Esophagus muscularis mucosa (tissue), 4 donors: ENCODE measurements at regions not wholly inside any gene's neighbourhood (a gene's known extent, or its start where the extent isn't known, plus 50 kb on each side); places are given as distances from the start of the nearest gene placed in this dataset.

Experiments
- DNase-seq: peaks from one replicate; pipeline ENCODE4 v3.0.0-alpha.2; 2017; ENCODE audit errors: extremely low spot score
- H3K27ac ChIP-seq, 4 donors: fragments of 200-600 bp; sonication (generic); replicated peaks in 1 of 4; 1 replicate in 3 of 4; 2 replicates in 1 of 4; pipeline ENCODE4 v1.5.1; 2016 to 2019; ENCODE audit warnings: mild to moderate bottlenecking in 1 of 4
- H3K27me3 ChIP-seq, 4 donors: fragments of 200-600 bp; sonication (generic); one replicate each; pipeline versions ENCODE4 v1.5.1 to v1.6.0; 2016 to 2019
- H3K36me3 ChIP-seq, 4 donors: fragments of 200-600 bp; sonication (generic); one replicate each; pipeline ENCODE4 v1.5.1; 2016 to 2019
- H3K4me1 ChIP-seq, 4 donors: fragments of 200-600 bp; sonication (generic); one replicate each; pipeline ENCODE4 v1.5.1; 2016 to 2019
- H3K4me3 ChIP-seq, 4 donors: fragments of 200-600 bp; sonication (generic); 1 replicate in 2 of 4; 2 replicates in 2 of 4; pipeline ENCODE4 v1.5.1; 2016 to 2019; ENCODE audit warnings: mild to moderate bottlenecking in 4 of 4, moderate library complexity in 1 of 4
- H3K9me3 ChIP-seq, 4 donors: fragments of 200-600 bp; sonication (generic); 1 replicate in 3 of 4; 2 replicates in 1 of 4; pipeline ENCODE4 v1.5.1; 2016 to 2019
- EP300 ChIP-seq: sonication (generic); formaldehyde crosslinking; IDR thresholded peaks from one replicate; pipeline ENCODE4 v1.6.1; 2017; ENCODE audit warnings: antibody characterized with exemption
- POLR2A ChIP-seq: fragments of 450-650 bp; IDR thresholded peaks from one replicate; pipeline ENCODE4 v1.6.1; 2017; ENCODE audit warnings: antibody characterized with exemption, moderate library complexity, mild to moderate bottlenecking, low read depth
- POLR2AphosphoS5 ChIP-seq, 2 donors: sonication (generic); formaldehyde crosslinking; IDR thresholded peaks; one replicate each; pipeline ENCODE4 v1.6.1; 2017; ENCODE audit warnings: antibody characterized with exemption in 2 of 2
- WGBS: methylation state at CpG from one replicate; pipeline ENCODE4 v1.1.5; 2018; 5-methylcytosine and 5-hydroxymethylcytosine counted together
- intact Hi-C: fragments of 100-400 bp; cut with DNase I; formaldehyde crosslinking; loops from one replicate; pipeline ENCODE4 v1.15.1; 2023
- TF ChIP-seq, protein P1 (sequence below), 3 experiments: fragments of 200-600 bp in 2 of 3; fragments of 450-650 bp in 1 of 3; sonication (generic) in 2 of 3; IDR thresholded peaks; one replicate each; pipeline ENCODE4 v1.5.1; 2017 to 2019; ENCODE audit warnings: antibody characterized with exemption in 3 of 3, mild to moderate bottlenecking in 2 of 3, moderate library complexity in 1 of 3

DNA sequence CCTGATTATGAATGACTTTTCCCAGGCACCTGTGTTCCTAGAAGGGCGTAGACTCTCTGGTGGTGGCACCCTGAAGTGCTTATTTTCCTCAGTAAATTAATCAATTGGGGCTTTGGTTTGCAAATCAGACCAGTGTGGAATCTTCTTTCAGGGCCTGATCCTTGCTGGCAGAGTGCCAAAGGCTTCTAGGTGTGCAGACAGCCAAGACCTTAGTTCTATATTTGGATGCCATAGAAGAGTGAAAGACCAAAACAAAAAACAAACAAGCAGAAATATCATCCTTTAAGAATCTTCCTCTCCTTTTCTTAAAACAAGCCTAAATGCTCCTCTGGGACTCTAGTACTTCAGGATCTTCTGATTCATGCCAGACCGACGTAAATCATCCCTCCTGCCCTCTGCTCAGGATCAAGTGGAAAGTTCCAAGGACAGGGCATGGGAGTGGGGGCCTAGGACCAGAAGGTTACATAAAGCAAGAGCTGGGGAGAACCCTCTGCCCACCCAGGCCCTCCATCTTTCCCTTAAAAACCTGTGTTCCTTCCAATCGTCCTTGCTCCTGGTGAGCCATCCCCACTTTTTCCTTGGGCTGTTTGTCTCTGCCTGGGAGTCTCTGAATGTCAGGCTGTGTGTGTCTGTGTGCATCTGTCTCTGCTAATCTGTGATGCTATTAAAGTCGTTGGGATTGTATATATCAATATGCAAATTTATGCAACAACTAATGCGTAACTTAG is 70.5 kb upstream of the MYLIP start:
- no peak for DNase-seq
- H3K27ac ChIP-seq, result no peak overlapping the region
- 79% methylated on average over 6 of the region's 6 CpGs for WGBS

DNA sequence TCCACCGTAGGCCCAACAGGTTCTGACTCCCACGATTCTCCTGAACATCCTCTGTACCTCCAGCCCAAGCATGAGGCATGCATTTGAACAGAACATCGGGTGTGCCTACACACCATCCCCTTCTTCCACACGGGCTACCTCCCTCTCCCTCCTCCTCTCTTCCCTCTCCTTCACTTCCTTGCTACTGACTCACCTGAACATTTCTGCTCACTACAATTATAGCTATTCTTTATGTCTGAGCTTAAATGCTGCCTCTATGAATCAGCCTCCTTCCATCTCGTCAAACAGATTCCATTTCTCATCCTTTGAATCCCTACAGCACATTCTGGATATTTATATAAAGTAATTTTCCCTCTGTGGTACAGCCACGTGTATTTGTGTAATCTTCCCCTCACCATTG is 71.4 kb upstream of the MYLIP start:
- no peak overlapping the region for H3K4me3 ChIP-seq
- H3K9me3 ChIP-seq, result no peaks in the 10 kb centered on the region
- H3K4me1 ChIP-seq, result no peaks in the 10 kb centered on the region
- H3K27me3 ChIP-seq, result no peaks in the 10 kb centered on the region
- intact Hi-C loops, result no loop called here
- WGBS, result 93% methylated on average over 6 of the region's 6 CpGs
- TF ChIP-seq, protein P1, sequence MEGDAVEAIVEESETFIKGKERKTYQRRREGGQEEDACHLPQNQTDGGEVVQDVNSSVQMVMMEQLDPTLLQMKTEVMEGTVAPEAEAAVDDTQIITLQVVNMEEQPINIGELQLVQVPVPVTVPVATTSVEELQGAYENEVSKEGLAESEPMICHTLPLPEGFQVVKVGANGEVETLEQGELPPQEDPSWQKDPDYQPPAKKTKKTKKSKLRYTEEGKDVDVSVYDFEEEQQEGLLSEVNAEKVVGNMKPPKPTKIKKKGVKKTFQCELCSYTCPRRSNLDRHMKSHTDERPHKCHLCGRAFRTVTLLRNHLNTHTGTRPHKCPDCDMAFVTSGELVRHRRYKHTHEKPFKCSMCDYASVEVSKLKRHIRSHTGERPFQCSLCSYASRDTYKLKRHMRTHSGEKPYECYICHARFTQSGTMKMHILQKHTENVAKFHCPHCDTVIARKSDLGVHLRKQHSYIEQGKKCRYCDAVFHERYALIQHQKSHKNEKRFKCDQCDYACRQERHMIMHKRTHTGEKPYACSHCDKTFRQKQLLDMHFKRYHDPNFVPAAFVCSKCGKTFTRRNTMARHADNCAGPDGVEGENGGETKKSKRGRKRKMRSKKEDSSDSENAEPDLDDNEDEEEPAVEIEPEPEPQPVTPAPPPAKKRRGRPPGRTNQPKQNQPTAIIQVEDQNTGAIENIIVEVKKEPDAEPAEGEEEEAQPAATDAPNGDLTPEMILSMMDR (IDR thresholded peaks at IDR 0.05), result no peak
- TF ChIP-seq POLR2AphosphoS5 (IDR thresholded peaks at IDR 0.05) (no peak), POLR2A (no peak), EP300 (no peak)
- no peaks in the 10 kb centered on the region for H3K36me3 ChIP-seq
- no peak overlapping the region for H3K27ac ChIP-seq
- no peak for DNase-seq

More for the DNA sequence above, 70.5 kb upstream of the MYLIP start:
- Histone ChIP-seq H3K9me3 (no peaks in the 10 kb centered on the region), H3K4me3 (no peak overlapping the region), H3K4me1 (no peaks in the 10 kb centered on the region), H3K27me3 (no peaks in the 10 kb centered on the region), H3K36me3 (no peaks in the 10 kb centered on the region)
- no peak for TF ChIP-seq EP300
- no peak for TF ChIP-seq POLR2AphosphoS5 (IDR thresholded peaks at IDR 0.05)
- TF ChIP-seq, protein P1 (IDR thresholded peaks at IDR 0.05), result no peak
- no peak for TF ChIP-seq POLR2A
- intact Hi-C loops, result no loop called here

- WGBS, result 96% methylated on average over 6 of the region's 6 CpGs
- Histone ChIP-seq H3K4me3 (no peak overlapping the region), H3K36me3 (no peaks in the 10 kb centered on the region), H3K4me1 (no peaks in the 10 kb centered on the region), H3K27ac (no peak overlapping the region), H3K9me3 (no peaks in the 10 kb centered on the region), H3K27me3 (no peaks in the 10 kb centered on the region)
- no peak for DNase-seq
- intact Hi-C loops, result no loop called here
- TF ChIP-seq EP300 (no peak), POLR2A (no peak), POLR2AphosphoS5 (IDR thresholded peaks at IDR 0.05) (no peak)
- TF ChIP-seq, protein P1 (IDR thresholded peaks at IDR 0.05), result no peak
These were observed 72.5 kb upstream of the MYLIP start for GRCh38 chr6:16056263-16056870.

DNA sequence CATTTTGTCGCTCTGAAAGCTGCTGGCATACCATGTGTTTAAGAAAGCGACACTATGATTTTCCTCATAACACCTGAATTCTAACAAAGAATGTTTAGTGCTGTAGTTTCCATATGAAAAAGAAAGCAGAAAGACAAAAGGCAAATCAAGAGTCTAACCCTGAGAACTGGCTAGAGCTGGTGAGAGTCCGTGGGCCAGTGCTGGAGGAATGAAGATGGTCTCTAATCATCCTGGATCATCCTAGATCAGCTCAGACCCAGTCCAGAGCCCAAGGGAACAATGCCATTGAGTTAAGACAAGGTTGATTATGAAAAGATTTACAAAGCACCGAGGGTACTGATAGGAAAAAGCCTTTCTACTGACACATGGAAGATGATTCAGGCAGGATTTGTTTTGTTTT is 73.0 kb upstream of the MYLIP start:
- H3K4me3 ChIP-seq, result no peak overlapping the region
- DNase-seq, result no peak
- TF ChIP-seq POLR2A (no peak), POLR2AphosphoS5 (IDR thresholded peaks at IDR 0.05) (no peak), EP300 (no peak)
- TF ChIP-seq, protein P1 (IDR thresholded peaks at IDR 0.05), result no peak
- H3K4me1 ChIP-seq, result no peaks in the 10 kb centered on the region
- 89% methylated on average over 4 of the region's 4 CpGs for WGBS
- H3K27ac ChIP-seq, result no peak overlapping the region
- no peaks in the 10 kb centered on the region for H3K27me3 ChIP-seq
- no peaks in the 10 kb centered on the region for H3K36me3 ChIP-seq
- H3K9me3 ChIP-seq, result no peaks in the 10 kb centered on the region
- intact Hi-C loops, result no loop called here
